KBM-7 (cell line): ENCODE measurements at regions not wholly inside any gene's neighbourhood (a gene's known extent, or its start where the extent isn't known, plus 50 kb on each side); places are given as distances from the start of the nearest gene placed in this dataset.
"Not testable (repeated sequence)": the region's sequence is repeated elsewhere in the genome, so short reads cannot be mapped to it uniquely, and the experiment has no call there.

Experiments used
- DNase-seq: peaks from one replicate; pipeline ENCODE4 v3.0.0-alpha.2; 2015
- in situ Hi-C: fragments of 300-500 bp; cut with MboI; formaldehyde crosslinking; loops from 2 replicates; pipeline ENCODE4 v1.14.3; 2020; ENCODE audit warnings: low sequenced_read_pairs, low pct_unique_long_range_greater_than_20kb, mixed read lengths

- DNase-seq: no peak
- in situ Hi-C loops: no loop called here
Measured at GRCh38 chr18:71352618-71353017, 1063.8 kb downstream of the SOCS6 start.

- in situ Hi-C loops: no loop called here
- DNase-seq: no peak
Measured at GRCh38 chr18:71336576-71337210, 1047.8 kb downstream of the SOCS6 start.

- no peak for DNase-seq
- in situ Hi-C loops: no loop called here
Measured at GRCh38 chr18:71329563-71329962, 1040.7 kb downstream of the SOCS6 start.

GRCh38 chr18:71329114-71329513 is 1040.3 kb downstream of the SOCS6 start:
- DNase-seq: no peak
- in situ Hi-C loops: no loop called here

- in situ Hi-C loops: no loop called here
- no peak for DNase-seq
Measured at GRCh38 chr18:71327850-71328249, 1039.0 kb downstream of the SOCS6 start.

- no peak for DNase-seq
- in situ Hi-C loops: no loop called here
Measured at GRCh38 chr18:71327441-71327840, 1038.6 kb downstream of the SOCS6 start.

- DNase-seq: no peak
- in situ Hi-C loops: no loop called here
Measured at GRCh38 chr18:71326826-71327225, 1038.0 kb downstream of the SOCS6 start.

- in situ Hi-C loops: no loop called here
- DNase-seq: no peak
Measured at GRCh38 chr18:71324356-71324755, 1035.5 kb downstream of the SOCS6 start.

GRCh38 chr18:71322201-71322600 is 1033.4 kb downstream of the SOCS6 start:
- DNase-seq: no peak
- in situ Hi-C loops: no loop called here

GRCh38 chr18:71321319-71321718 is 1032.5 kb downstream of the SOCS6 start:
- DNase-seq: no peak
- in situ Hi-C loops: no loop called here

- in situ Hi-C loops: no loop called here
Measured at GRCh38 chr18:71304856-71305255, 1016.0 kb downstream of the SOCS6 start.

GRCh38 chr18:71303743-71304142 is 1014.9 kb downstream of the SOCS6 start:
- DNase-seq: peak; percentile 0
- in situ Hi-C loops: not testable (repeated sequence)

More at GRCh38 chr18:71304856-71305255, 1016.0 kb downstream of the SOCS6 start:
- no peak for DNase-seq

- in situ Hi-C loops: no loop called here
- DNase-seq: no peak
Measured at GRCh38 chr18:71301596-71301995, 1012.8 kb downstream of the SOCS6 start.

GRCh38 chr18:71294201-71294600 is 1005.4 kb downstream of the SOCS6 start:
- DNase-seq, in situ Hi-C loops: not testable (repeated sequence)

GRCh38 chr18:71293322-71293721 is 1004.5 kb downstream of the SOCS6 start:
- in situ Hi-C loops: no loop called here
- DNase-seq: no peak

- in situ Hi-C loops: no loop called here
- DNase-seq: no peak
Measured at GRCh38 chr18:71287268-71287667, 998.4 kb downstream of the SOCS6 start.

GRCh38 chr18:71252351-71252865 is 963.6 kb downstream of the SOCS6 start:
- in situ Hi-C loops: no loop called here
- peak; percentile 80 for DNase-seq

GRCh38 chr18:71250191-71250590 is 961.3 kb downstream of the SOCS6 start:
- no peak for DNase-seq
- in situ Hi-C loops: no loop called here

- in situ Hi-C loops: no loop called here
Measured at GRCh38 chr18:71249791-71250190, 960.9 kb downstream of the SOCS6 start.

GRCh38 chr18:71242981-71243380 is 954.1 kb downstream of the SOCS6 start:
- no peak for DNase-seq
- in situ Hi-C loops: no loop called here

More at GRCh38 chr18:71249791-71250190, 960.9 kb downstream of the SOCS6 start:
- no peak for DNase-seq

GRCh38 chr18:71238974-71239624 is 950.3 kb downstream of the SOCS6 start:
- in situ Hi-C loops: no loop called here
- no peak for DNase-seq
